A673 (cell line): ENCODE measurements at regions not wholly inside any gene's neighbourhood (a gene's known extent, or its start where the extent isn't known, plus 50 kb on each side); places are given as distances from the start of the nearest gene placed in this dataset.

Experiments
- BruUV-seq: library from RNA; stranded (reverse); fragments of 400-500 nt; replicated peaks from 2 replicates; lab custom pipeline; 2021; lab: Mats Ljungman, UMichigan
- CTCF ChIA-PET: fragments of 300-600 bp; sonication (Branson Sonifier 250); formaldehyde crosslinking; loops from one replicate; lab custom pipeline; 2022; ENCODE audit warnings: antibody characterized with exemption; lab: Charles Lee
- POLR2A ChIA-PET: fragments of 300-600 bp; sonication (Branson Sonifier 250); formaldehyde crosslinking; loops from one replicate; lab custom pipeline; 2022; ENCODE audit warnings: antibody characterized with exemption; ENCODE audit not compliant: low non-redundant PET; lab: Charles Lee
- DNase-seq: peaks from one replicate; pipeline ENCODE4 v3.0.0-alpha.2; 2015; ENCODE audit warnings: low spot score
- H3K27ac ChIP-seq: fragments of 200-600 bp; sonication (generic); 2 replicates; pipeline ENCODE4 v1.5.1; 2016; ENCODE audit warnings: mixed run types, low read depth, mild to moderate bottlenecking, mixed read lengths, antibody characterized with exemption, low read length; ENCODE audit not compliant: poor library complexity, severe bottlenecking
- H3K27me3 ChIP-seq: fragments of 200-600 bp; sonication (generic); replicated peaks from 2 replicates; pipeline ENCODE4 v1.6.1; 2017; ENCODE audit warnings: mixed run types, low read depth, mild to moderate bottlenecking, mixed read lengths, antibody characterized with exemption, low read length; ENCODE audit not compliant: insufficient read depth, poor library complexity
- H3K36me3 ChIP-seq: fragments of 200-600 bp; sonication (generic); 2 replicates; pipeline ENCODE4 v1.6.1; 2016; ENCODE audit warnings: mixed run types, mild to moderate bottlenecking, mixed read lengths, antibody characterized with exemption, low read length; ENCODE audit not compliant: insufficient read depth, poor library complexity, severe bottlenecking
- H3K4me1 ChIP-seq: fragments of 200-600 bp; sonication (generic); 2 replicates; pipeline ENCODE4 v1.6.1; 2017; ENCODE audit warnings: mixed run types, mild to moderate bottlenecking, mixed read lengths, antibody characterized with exemption, low read length; ENCODE audit not compliant: insufficient read depth, poor library complexity, severe bottlenecking
- H3K4me3 ChIP-seq: fragments of 200-600 bp; sonication (generic); 2 replicates; pipeline ENCODE4 v1.5.1; 2016; ENCODE audit warnings: low read depth, mixed run types, mild to moderate bottlenecking, mixed read lengths, low read length; ENCODE audit not compliant: poor library complexity, severe bottlenecking
- H3K9me3 ChIP-seq: fragments of 200-600 bp; sonication (generic); 2 replicates; pipeline ENCODE4 v1.6.1; 2016; ENCODE audit warnings: mixed run types, low read depth, mild to moderate bottlenecking, mixed read lengths, antibody characterized with exemption, low read length; ENCODE audit not compliant: poor library complexity, severe bottlenecking
- CTCF ChIP-seq: fragments of 300-800, 200-600 bp; sonication (generic); conservative IDR thresholded peaks from 2 replicates; pipeline ENCODE4 v1.5.1; 2017; ENCODE audit warnings: low read depth, mild to moderate bottlenecking, antibody characterized with exemption, low read length, moderate library complexity, mixed read lengths
- EZH2 ChIP-seq: fragments of 200-600 bp; sonication (generic); IDR thresholded peaks from 2 replicates; pipeline ENCODE4 v1.6.1; 2017; ENCODE audit warnings: borderline replicate concordance, low read depth, mild to moderate bottlenecking, mixed read lengths, antibody characterized with exemption, low read length; ENCODE audit not compliant: poor library complexity, severe bottlenecking
- intact Hi-C: fragments of 100-400 bp; cut with micrococcal nuclease; formaldehyde crosslinking; loops from one replicate; pipeline ENCODE4 v1.10.0; 2022; ENCODE audit not compliant: unreplicated experiment

- Histone ChIP-seq H3K27me3 (peaks cover 61% of the 10 kb centered on the region), H3K4me3 (no peak overlapping the region), H3K27ac (no peak overlapping the region), H3K9me3 (no peaks in the 10 kb centered on the region), H3K4me1 (no peaks in the 10 kb centered on the region), H3K36me3 (no peaks in the 10 kb centered on the region)
- ChIA-PET POLR2A (no interaction called here), CTCF (no interaction called here)
- intact Hi-C loops, result no loop called here
- no peak for DNase-seq
- BruUV-seq, result no TSS peak
- TF ChIP-seq EZH2, result no peak
- TF ChIP-seq CTCF, result no peak
These were observed 79.5 kb upstream of the FOXF1 start for GRCh38 chr16:86430814-86431213.

- BruUV-seq, result no TSS peak
- CTCF ChIA-PET, result no interaction called here
These were observed 78.8 kb upstream of the FOXF1 start for GRCh38 chr16:86431540-86431939.

GRCh38 chr16:86432048-86432447, 78.3 kb upstream of the FOXF1 start:
- BruUV-seq, result no TSS peak
- POLR2A ChIA-PET, result no interaction called here
- intact Hi-C loops, result no loop called here
- no peak overlapping the region for H3K4me3 ChIP-seq
- no peaks in the 10 kb centered on the region for H3K4me1 ChIP-seq
- H3K36me3 ChIP-seq, result no peaks in the 10 kb centered on the region
- CTCF ChIA-PET, result no interaction called here
- H3K27me3 ChIP-seq, result peaks cover 72% of the 10 kb centered on the region
- H3K9me3 ChIP-seq, result no peaks in the 10 kb centered on the region
- no peak for DNase-seq
- no peak overlapping the region for H3K27ac ChIP-seq
- TF ChIP-seq EZH2, result no peak

More at GRCh38 chr16:86431540-86431939, 78.8 kb upstream of the FOXF1 start:
- Histone ChIP-seq H3K9me3 (no peaks in the 10 kb centered on the region), H3K27me3 (peaks cover 67% of the 10 kb centered on the region), H3K36me3 (no peaks in the 10 kb centered on the region), H3K4me3 (no peak overlapping the region), H3K27ac (no peak overlapping the region), H3K4me1 (no peaks in the 10 kb centered on the region)
- POLR2A ChIA-PET, result no interaction called here
- DNase-seq, result no peak
- no peak for TF ChIP-seq CTCF
- TF ChIP-seq EZH2, result no peak
- intact Hi-C loops, result no loop called here

GRCh38 chr16:86432691-86433090, 77.6 kb upstream of the FOXF1 start:
- no peak for TF ChIP-seq CTCF
- H3K27ac ChIP-seq, result no peak overlapping the region
- BruUV-seq, result no TSS peak
- H3K9me3 ChIP-seq, result no peaks in the 10 kb centered on the region
- CTCF ChIA-PET, result no interaction called here
- no peaks in the 10 kb centered on the region for H3K36me3 ChIP-seq
- H3K4me1 ChIP-seq, result no peaks in the 10 kb centered on the region
- DNase-seq, result no peak
- H3K4me3 ChIP-seq, result no peak overlapping the region
- intact Hi-C loops, result no loop called here
- H3K27me3 ChIP-seq, result peaks cover 78% of the 10 kb centered on the region
- POLR2A ChIA-PET, result no interaction called here
